ENCODE measurements at regions not wholly inside any gene's neighbourhood (a gene's known extent, or its start where the extent isn't known, plus 50 kb on each side); places are given as distances from the start of the nearest gene placed in this dataset.

DNA sequence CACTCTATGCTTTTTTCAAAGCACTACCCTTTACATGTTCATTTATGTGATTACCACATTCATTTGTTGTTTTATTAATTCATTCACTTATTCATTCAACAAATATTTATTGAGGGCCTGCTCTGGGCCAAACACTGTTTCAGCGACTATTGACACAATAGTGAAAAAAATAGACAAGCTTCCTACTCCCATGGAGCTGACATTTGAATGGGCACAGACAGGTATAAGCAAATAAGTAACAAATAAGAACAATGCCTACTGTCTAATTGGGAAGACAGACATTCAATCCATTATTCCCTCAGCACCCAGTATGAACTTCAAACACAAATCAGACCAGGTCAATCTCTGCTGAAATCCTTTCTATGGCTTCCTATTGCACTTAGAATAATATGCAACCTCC is 156.9 kb upstream of the NR3C1 start:
- DNase-seq (ENCODE audit: low read depth): no peak

DNA sequence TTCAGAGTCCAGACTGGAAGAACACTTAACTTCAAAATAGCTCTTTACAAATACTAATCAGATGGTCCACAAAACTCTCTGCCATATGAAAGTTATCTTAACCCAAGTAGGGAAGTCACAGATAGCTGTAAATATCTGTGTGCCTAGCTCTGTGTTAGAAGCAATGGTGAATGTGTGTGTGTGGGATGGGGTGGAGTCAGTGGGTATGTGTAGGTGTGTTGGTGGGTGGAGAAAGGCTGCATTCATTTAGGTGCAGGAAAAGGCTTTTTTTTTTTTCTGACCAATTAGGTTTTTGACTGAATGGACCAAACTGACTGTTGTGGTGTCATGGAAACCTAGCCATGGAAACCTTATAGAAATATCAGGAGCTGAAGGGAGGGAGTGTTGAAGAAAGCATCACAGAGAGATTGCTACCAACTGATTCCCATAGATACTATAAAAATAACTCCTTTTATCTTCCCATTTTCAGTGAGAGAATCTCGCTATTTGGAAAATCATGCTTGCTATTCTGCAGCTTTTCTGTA is 156.2 kb upstream of the NR3C1 start:
- DNase-seq (ENCODE audit: low read depth): no peak

DNA sequence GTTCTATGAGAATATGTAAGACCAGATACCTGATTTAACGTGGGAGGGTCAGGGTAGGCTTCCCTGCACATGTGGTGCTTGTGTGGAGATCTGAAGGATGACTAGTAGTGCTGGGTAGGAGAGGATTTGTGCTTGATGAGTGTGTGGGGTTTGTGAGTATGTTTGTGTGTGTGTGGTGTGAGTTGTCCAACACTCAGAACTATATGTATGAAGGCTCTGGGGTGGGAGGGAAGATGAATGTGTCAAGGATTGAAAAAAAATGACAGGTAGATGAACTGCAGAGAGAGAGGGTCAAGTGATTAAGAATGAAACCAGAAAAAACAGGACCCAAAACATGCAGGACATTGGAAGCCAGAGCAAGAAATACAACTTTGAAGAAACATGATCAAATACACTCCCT is 154.6 kb upstream of the NR3C1 start:
- DNase-seq (ENCODE audit: low read depth): no peak

DNA sequence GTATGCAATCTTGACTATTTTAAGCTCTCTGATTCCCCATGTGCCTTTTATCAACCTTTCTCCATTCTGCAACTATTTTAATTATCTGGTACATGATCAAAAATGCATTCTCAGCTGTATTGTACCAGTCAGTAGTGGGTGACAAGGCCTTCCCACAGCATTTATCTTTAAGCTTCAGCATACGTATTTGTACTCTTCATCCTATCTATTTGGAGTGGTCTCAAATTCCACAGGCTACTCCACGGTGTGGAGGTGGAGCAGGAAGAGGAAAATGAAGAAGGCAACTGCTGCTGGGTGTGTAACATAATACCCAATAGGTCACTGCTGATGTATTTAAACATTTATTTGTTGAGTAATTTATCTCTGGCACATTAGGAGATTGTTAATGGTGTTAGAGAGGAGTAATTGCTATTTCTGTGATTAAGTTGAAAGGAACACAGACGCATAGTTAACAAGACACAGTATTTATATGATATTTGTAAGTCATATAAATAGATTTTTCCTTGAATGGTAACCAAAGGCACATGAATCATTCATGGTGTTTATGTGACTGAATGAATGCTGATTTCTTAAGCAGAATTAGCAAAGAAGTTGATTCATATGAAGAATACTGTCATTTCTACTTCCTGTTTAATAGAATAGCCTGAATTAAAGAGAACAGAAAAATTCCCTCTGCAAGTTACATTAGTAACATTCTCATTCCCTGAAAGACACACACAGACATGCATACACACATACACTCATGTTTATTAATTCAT is 153.8 kb upstream of the NR3C1 start:
- peak; percentile 47 for DNase-seq (ENCODE audit: low read depth)

DNA sequence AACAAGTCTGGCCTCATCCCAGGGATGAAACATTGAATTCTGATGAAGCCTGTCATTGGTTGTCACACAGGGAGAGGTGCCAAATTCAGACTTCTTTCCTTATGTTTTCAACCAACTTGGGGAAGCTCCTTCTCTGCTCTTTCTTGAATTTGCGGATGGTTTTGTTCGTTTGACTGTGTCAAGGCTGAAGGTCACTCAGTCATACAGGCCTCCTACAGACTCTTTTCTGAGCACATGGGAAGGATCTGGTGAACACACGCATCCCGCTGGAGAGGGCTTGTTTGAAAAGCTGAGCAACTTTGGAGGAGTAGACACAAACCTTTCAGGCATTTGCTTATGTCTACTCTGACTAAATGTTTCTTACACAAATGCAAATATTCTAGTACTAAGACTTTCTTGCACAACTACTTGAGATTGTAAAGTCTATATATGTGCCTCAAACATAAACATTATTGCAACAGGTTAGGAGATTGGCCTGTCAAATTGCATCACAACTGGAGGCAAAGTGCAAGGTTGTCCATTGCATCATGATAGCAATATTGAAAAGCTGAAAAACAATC is 151.5 kb upstream of the NR3C1 start:
- no peak for DNase-seq (ENCODE audit: low read depth)

DNA sequence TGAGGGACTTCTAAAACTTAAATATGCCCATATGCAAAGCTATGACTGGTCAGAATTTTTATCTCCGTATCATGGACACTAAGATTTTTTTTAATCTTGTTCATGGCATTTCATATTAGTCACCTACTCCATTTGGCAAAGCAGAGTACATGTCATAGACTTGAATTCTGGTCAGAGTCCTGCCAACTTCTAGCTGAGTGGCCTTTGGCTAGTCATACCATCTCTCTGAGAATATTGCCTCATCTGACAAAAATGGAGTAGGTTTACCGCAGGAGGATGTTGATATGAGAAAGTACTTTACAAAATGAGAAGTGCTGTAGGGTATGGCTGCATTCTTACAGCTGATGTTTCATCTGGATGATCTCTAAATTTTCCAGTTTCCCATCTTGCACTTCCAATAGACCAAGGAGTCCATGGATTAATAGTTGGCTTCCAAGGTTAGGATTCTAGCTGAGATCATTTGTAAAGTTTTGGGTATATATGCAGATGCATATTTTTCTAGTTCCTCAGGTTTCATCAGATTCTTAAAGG is 150.8 kb upstream of the NR3C1 start:
- peak; percentile 96 for DNase-seq (ENCODE audit: low read depth)

DNA sequence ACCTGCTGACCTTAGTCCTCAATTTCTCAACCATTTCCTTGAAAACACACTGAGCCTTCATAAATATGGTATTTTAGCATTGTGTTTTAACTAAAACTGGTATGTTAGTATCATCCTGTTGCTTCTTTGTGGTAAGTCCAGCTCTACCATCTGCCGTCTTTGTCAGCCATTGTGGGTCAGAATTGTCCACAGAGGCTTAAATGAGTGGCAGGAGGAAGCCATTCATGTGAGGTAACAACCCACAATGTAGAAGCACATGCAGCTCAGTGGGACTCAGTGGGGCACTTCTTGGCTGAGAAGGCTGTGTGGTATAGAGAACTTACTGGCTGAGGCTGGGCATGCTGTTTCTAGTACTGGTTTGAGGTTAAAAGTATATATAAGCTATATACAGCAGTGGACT is 149.2 kb upstream of the NR3C1 start:
- no peak for DNase-seq (ENCODE audit: low read depth)

DNA sequence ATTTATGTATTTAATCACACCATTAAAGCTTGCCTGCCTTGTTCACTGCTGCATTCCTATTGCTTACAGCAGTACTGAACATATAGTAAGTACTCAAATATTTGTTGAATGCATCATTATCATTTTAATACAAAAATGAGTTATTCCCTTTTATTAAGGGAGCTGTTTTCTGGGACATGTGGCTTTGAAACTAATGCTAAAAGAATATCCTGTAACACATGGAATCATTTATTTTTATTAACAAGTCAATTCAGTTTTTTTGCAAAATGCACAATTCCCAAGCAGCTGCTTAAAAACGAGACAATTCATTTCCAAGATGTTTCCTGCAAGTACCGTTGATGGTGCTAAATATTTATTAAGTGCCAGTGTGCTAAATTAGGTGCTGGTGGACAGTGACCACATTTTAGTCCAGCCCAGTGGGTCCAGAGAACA is 148.3 kb upstream of the NR3C1 start:
- no peak for DNase-seq (ENCODE audit: low read depth)

DNA sequence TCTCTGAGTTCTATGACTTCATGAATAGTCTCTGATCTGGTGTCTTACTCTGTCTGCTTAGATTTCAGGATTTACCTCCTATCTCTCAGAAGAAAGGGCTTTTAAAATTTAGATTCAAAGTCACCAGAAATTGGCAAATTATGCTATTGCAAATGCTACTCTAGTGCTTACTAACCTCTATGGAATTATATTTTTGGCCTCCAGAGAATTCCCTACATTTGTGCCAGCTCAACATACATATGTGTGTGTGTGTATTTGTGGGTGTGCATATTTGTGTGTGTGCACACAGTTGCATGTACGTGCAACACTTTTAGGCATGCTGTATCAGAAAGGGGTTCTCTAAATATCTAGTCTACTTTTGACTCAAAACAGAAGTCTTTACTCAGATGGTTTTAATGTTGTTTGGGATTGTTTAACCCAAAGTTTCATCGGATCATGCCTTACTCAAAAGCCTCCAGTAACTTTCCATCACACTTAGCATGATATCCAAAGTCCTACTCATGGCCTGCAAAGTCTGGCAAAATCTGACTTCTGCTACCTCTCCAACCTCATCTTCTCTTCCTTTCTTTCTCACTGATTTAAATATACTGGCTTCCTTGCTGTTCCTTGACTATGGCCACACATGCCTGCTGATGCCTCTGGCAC is 147.6 kb upstream of the NR3C1 start:
- no peak for DNase-seq (ENCODE audit: low read depth)

DNA sequence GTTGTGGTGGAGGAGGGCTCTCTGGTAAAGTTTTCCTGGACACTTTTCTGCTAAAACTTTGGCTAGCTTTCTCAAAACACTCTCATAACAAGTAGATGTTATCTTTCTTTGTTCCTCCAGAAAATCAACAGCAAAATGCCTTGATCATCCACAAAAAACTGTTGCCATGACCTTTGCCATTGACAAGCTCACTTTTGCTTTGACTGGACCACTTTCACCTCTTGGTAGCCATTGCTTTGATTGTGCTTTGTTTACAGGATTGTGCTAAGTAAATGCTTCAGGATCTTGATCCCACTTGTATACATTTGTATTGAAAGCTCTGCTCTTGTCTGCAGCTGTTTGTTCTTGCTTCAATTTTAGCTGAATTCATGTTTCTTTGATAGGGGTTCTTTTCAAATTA is 143.9 kb upstream of the NR3C1 start:
- no peak for DNase-seq (ENCODE audit: low read depth)

DNA sequence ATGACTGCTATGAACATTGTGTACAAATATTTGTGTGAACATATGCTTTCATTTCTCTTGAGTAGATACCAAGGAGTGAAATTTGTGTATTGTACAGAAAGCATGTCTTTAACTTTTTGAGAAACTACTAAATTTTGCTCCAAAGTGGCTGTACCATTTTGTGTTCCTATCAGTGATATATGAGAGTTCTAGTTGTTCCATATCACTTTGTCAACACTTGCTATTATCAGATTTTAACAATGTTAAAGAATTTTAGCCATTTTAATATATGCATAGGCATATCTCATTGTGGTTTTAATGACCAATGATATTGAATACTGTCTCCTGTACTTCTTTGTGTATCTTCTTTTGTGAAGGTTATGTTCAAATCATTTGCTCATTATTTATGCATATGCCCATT is 142.9 kb upstream of the NR3C1 start:
- DNase-seq (ENCODE audit: low read depth): no peak

DNA sequence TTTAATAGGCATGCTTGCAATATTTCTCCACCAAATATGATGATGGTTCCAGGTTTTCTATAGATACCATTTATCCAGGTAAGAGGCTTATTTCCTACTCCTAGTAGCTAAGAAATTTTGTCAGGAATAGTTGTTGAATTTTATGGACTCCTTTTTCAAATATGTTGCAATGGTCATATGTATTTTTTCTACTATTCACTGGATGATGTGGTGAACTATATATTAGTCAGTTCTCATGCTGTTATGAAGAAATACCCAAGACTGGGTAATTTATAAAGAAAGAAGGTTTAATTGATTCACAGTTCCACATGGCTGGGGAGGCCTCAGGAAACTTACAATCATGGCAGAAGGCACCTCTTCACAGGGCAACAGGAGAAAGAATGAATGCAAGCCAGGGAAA is 141.1 kb upstream of the NR3C1 start:
- no peak for DNase-seq (ENCODE audit: low read depth)

DNA sequence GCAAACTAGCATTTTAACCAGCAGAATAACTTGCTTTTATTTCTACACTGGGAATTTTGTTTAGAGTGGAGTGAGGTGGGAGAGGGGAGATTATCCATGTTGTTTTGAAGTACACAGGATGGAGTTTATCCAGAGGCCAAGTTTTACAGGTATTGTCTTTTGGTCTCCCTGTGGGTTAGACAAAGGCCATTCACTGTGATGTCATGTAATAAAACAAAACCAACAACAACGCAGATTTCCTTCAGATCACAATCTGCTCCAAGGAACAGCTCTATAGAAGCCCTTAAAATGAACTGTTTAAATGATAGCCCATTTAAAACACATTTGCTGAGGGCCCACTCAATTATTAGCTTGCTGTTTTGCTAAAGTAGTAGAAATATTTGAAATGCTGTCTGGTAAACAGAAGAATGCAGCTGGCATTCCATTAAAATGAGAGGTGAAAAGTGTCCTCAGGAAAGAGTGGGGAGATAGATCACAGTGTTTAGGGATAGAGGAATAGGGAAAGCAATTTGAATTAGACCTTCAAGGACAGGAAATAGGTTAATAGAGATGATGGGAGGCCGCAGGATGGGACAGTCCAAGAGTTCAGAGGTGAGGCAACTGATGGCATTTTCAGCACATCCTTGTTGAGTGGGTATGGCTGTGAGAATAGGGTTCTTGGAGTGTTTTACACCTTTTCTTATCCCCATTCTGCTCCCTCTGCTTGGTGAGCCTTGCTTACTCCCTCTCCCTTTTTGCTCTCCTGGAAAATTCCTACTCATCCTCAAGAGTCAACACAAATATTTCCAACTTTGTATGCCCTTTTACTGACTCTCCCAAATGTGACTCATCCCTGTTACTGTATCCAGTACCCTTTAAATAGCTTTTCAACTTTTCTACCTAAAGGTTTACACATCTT is 140.1 kb upstream of the NR3C1 start:
- DNase-seq (ENCODE audit: low read depth): peak; percentile 54

DNA sequence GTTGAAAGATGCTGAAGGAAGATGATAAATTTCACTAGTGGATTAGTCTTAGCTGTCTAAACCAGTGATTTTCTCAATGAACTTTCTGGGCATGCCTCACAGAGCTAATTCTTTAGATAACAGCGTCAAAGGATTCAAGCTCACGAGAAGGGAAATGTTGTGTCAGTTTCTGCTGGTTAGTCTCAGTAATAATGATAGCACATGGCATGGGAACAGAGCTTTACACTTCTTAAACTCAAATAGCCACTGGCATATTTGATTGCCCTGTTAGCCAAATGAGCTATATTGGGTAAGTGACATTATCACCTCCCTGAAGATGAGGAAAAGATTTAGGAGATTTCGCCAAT is 139.3 kb upstream of the NR3C1 start:
- DNase-seq (ENCODE audit: low read depth): no peak

DNA sequence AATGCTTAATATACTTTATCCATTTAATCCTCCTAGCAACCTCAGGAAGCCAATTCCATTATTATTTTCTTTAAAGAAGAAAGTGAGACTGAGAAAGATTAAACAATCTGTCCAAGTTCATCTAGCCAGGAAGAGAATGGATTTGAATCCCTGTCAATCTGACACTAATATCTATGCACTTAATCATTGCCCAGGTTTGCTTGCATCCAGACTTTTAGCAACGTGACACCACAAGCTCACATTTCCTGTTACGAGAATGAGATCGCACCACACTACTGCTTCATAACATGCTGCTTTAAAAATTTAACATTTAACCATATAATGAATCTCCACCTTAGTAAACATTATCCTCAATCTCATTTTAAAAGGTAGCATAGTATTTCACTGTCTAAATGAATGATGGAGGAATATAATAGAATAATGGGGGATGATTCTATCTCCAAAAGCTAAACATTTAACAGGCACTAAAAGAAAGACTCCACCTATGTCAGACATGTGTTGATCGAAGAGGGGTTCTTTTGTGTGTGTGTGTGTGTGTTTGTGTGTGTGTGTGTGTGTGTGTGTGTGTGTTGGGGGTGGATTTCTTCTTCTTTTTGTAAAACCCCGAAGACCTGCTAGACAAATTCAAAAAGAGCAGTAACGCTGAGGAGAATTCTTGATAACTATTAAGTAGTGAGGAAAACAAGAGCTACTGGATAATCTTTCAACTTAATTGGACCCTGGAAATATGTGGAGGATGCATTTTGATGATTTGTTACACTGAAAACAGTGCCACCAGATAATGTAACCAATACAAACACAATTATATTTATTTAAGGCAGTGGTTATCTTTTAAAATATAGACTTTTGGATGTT is 138.7 kb upstream of the NR3C1 start:
- no peak for DNase-seq (ENCODE audit: low read depth)

DNA sequence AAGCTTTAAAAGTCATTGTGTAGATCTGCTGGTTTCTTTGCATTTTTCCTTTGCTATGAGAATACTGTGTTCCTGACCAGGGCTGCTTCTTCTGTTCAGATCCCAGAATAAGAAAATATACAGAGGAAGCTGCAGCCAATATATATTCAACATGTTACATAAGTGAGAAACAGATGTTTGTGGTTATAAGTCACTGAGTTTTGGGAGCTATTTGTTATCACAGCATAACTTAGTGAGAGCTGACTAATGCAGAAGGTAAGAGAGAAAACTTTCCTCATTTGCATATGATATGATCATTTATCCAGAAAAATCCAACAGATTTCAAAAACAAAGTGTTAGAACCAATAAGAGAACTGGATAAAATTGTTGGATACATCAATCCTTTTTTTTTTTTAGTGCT is 136.3 kb upstream of the NR3C1 start:
- DNase-seq (ENCODE audit: low read depth): no peak

DNA sequence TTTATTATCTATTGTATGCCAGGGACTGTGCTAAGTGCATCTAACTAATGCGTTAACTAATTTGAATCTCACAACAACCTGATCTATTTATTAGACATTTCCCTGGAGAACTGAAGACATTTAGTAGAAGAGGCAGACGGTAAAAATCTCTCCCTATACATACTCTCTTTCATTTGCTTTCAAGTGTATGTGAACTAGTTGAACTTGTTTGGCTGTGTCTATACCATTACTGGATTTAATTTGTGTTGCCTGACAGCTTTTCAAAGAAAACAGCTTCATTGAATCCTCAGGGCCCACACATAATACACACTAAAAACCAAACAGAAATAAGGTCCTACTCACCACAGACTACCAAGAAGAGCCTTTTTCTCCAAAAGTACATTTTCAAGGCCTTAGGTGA is 133.6 kb upstream of the NR3C1 start:
- no peak for DNase-seq (ENCODE audit: low read depth)

DNA sequence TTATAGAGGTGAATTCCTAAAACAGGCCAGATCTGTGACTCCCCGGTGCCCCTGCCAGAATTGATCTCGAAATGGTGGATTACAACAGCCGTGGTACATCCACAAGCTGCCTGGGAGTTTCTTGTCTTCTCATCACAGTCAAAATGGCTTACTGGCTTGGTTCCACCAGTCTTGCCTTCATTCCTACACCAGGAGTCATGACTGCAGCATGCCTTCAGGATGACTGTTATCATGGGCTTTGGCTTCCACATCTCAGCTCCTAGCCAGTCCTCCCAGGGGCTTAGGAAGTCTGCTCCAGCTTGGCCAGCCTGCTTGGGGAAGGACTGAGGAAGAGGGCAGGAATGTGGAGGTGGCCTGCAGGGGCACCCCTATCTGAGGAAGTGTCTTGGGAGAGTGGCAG is 132.9 kb upstream of the NR3C1 start:
- peak; percentile 97 for DNase-seq (ENCODE audit: low read depth)

DNA sequence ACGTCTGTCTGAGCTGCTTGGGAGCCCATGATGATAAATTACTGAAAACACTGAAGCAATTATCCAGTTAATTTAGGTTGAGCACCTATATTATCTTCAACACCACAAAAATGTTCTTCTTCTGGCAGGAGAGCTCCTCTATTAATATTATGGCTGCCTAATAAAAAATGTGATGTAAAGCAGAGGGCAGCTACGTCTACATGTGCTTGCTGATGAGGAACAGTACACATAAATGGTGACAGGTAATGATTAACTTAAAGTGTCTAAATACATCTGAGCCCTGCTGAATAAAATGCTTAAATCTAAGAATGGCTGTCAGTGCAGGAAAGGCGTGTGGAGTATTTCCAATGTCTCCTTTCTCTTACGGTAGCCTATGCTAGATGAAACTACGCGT is 131.3 kb upstream of the NR3C1 start:
- no peak for DNase-seq (ENCODE audit: low read depth)

DNA sequence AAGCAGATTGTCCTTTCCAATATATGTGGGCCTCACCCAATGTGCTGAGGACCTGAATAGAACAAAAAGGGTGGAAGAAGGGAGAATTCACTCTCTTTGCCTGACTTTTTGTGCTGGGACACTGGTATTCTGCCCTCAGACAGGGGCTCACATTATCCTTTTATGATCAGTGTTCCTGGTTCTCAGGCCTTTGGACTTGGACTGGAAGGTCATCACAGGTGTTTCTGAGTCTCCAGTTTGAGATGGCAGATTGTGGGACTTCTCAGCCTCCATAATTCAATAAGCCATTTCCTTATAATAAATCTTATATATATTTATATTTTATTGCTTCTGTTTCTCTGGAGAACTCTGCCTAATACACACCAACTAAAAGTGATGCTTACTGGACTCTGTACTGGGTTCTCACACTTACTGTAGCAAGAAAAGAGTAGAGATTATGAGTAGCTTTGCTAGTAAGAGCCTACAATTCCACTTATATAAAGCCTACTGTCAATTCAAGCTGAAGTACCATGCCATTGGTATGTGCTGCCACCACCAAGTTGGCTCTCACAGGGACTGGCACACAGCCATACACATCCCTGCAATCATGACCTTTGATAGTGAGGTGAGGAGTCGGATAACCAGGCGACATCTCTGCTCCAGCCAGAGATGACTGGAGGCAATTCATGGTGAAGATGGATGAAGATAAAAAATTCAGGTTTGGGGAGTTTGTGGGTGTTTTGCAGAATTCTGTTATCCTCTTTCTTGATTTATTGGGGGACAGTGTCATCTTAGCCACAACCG is 130.7 kb upstream of the NR3C1 start:
- no peak for DNase-seq (ENCODE audit: low read depth)

Measured in stromal cell of bone marrow (primary cell).